ENCODE measurements at regions not wholly inside any gene's neighbourhood (a gene's known extent, or its start where the extent isn't known, plus 50 kb on each side); places are given as distances from the start of the nearest gene placed in this dataset.

- Histone ChIP-seq H3K27me3 (ENCODE audit: insufficient read depth, low read length, poor library complexity) (no peaks in the 10 kb centered on the region), H3K4me2 (ENCODE audit: insufficient read depth, low read length) (no peak overlapping the region), H2AFZ (ENCODE audit: low read depth, low read length) (no peak overlapping the region), H3K4me3 (ENCODE audit: low read depth in 1 of 2, low read length in 2 of 2) (no peak overlapping the region), H3K79me2 (ENCODE audit: insufficient read depth, low read length) (no peaks in the 10 kb centered on the region), H3K4me1 (ENCODE audit: insufficient read depth, low read length) (no peaks in the 10 kb centered on the region), H4K20me1 (ENCODE audit: insufficient read depth, low read length) (no peaks in the 10 kb centered on the region), H3K27ac (ENCODE audit: low read length) (no peak overlapping the region), H3K9ac (ENCODE audit: low read depth, low read length) (no peak overlapping the region), H3K36me3 (ENCODE audit: insufficient read depth, low read length) (no peaks in the 10 kb centered on the region), H3K9me3 (ENCODE audit: insufficient read depth, low read length, severe bottlenecking) (no peaks in the 10 kb centered on the region)
- no peak for TF ChIP-seq EZH2 (IDR thresholded peaks at IDR 0.05; ENCODE audit: borderline replicate concordance, low read depth, low read length, severe bottlenecking)
- TF ChIP-seq, protein P1, sequence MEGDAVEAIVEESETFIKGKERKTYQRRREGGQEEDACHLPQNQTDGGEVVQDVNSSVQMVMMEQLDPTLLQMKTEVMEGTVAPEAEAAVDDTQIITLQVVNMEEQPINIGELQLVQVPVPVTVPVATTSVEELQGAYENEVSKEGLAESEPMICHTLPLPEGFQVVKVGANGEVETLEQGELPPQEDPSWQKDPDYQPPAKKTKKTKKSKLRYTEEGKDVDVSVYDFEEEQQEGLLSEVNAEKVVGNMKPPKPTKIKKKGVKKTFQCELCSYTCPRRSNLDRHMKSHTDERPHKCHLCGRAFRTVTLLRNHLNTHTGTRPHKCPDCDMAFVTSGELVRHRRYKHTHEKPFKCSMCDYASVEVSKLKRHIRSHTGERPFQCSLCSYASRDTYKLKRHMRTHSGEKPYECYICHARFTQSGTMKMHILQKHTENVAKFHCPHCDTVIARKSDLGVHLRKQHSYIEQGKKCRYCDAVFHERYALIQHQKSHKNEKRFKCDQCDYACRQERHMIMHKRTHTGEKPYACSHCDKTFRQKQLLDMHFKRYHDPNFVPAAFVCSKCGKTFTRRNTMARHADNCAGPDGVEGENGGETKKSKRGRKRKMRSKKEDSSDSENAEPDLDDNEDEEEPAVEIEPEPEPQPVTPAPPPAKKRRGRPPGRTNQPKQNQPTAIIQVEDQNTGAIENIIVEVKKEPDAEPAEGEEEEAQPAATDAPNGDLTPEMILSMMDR (IDR thresholded peaks at IDR 0.05; ENCODE audit: borderline replicate concordance, extremely low read depth, low read length, poor library complexity, severe bottlenecking), result no peak
- DNase-seq, result no peak
- ATAC-seq (ENCODE audit: insufficient read depth, low read depth), result no peak
Measured at GRCh38 chr6:25064006-25064405, 128.2 kb upstream of the RIPOR2 start.

- H3K4me3 ChIP-seq (ENCODE audit: low read depth in 1 of 2, low read length in 2 of 2), result no peak overlapping the region
- DNase-seq, result no peak
- no peaks in the 10 kb centered on the region for H4K20me1 ChIP-seq (ENCODE audit: insufficient read depth, low read length)
- no peaks in the 10 kb centered on the region for H3K9me3 ChIP-seq (ENCODE audit: insufficient read depth, low read length, severe bottlenecking)
- no peak overlapping the region for H3K4me2 ChIP-seq (ENCODE audit: insufficient read depth, low read length)
- no peak overlapping the region for H2AFZ ChIP-seq (ENCODE audit: low read depth, low read length)
- no peak overlapping the region for H3K27ac ChIP-seq (ENCODE audit: low read length)
- H3K9ac ChIP-seq (ENCODE audit: low read depth, low read length), result no peak overlapping the region
- H3K79me2 ChIP-seq (ENCODE audit: insufficient read depth, low read length), result no peaks in the 10 kb centered on the region
- peaks cover 3% of the 10 kb centered on the region for H3K4me1 ChIP-seq (ENCODE audit: insufficient read depth, low read length)
- ATAC-seq (ENCODE audit: insufficient read depth, low read depth), result no peak
- no peak for TF ChIP-seq EZH2 (IDR thresholded peaks at IDR 0.05; ENCODE audit: borderline replicate concordance, low read depth, low read length, severe bottlenecking)
- TF ChIP-seq, protein P1 (IDR thresholded peaks at IDR 0.05; ENCODE audit: borderline replicate concordance, extremely low read depth, low read length, poor library complexity, severe bottlenecking), result no peak
- H3K36me3 ChIP-seq (ENCODE audit: insufficient read depth, low read length), result no peaks in the 10 kb centered on the region
- no peaks in the 10 kb centered on the region for H3K27me3 ChIP-seq (ENCODE audit: insufficient read depth, low read length, poor library complexity)
Measured at GRCh38 chr6:25065666-25066065, 129.9 kb upstream of the RIPOR2 start.

DNA sequence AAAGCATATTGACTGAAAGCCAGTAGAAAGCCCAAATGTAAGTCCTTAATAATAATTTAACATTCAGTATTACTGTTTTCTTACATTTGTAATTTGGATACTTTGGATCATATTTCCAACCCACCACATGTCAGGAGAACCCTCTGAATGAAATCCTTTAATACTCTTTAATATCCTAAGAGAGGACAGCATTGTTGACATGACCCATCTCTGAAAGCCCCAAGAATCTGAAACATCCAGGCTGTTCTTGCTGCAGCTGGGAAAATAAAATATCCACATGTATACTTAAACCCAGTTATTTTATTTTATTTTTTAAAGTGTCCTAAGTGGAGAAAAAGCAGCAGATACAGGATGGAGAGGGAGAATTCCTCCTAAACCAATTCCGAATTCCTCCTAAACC is 130.8 kb upstream of the RIPOR2 start:
- H3K4me2 ChIP-seq (ENCODE audit: insufficient read depth, low read length), result no peak overlapping the region

More for the DNA sequence above, 130.8 kb upstream of the RIPOR2 start:
- no peaks in the 10 kb centered on the region for H3K27me3 ChIP-seq (ENCODE audit: insufficient read depth, low read length, poor library complexity)
- no peak for ATAC-seq (ENCODE audit: insufficient read depth, low read depth)
- no peaks in the 10 kb centered on the region for H3K79me2 ChIP-seq (ENCODE audit: insufficient read depth, low read length)
- no peaks in the 10 kb centered on the region for H3K9me3 ChIP-seq (ENCODE audit: insufficient read depth, low read length, severe bottlenecking)
- no peak for TF ChIP-seq EZH2 (IDR thresholded peaks at IDR 0.05; ENCODE audit: borderline replicate concordance, low read depth, low read length, severe bottlenecking)
- TF ChIP-seq, protein P1 (IDR thresholded peaks at IDR 0.05; ENCODE audit: borderline replicate concordance, extremely low read depth, low read length, poor library complexity, severe bottlenecking), result no peak
- no peak overlapping the region for H2AFZ ChIP-seq (ENCODE audit: low read depth, low read length)
- H3K4me3 ChIP-seq (ENCODE audit: low read depth in 1 of 2, low read length in 2 of 2), result no peak overlapping the region
- H3K4me1 ChIP-seq (ENCODE audit: insufficient read depth, low read length), result peaks cover 4% of the 10 kb centered on the region
- DNase-seq, result no peak
- H3K36me3 ChIP-seq (ENCODE audit: insufficient read depth, low read length), result no peaks in the 10 kb centered on the region
- no peak overlapping the region for H3K27ac ChIP-seq (ENCODE audit: low read length)
- H3K9ac ChIP-seq (ENCODE audit: low read depth, low read length), result no peak overlapping the region
- H4K20me1 ChIP-seq (ENCODE audit: insufficient read depth, low read length), result no peaks in the 10 kb centered on the region

All from DND-41 (cell line).